Muscle of back (tissue), 3 donors: ENCODE measurements at regions not wholly inside any gene's neighbourhood (a gene's known extent, or its start where the extent isn't known, plus 50 kb on each side); places are given as distances from the start of the nearest gene placed in this dataset.
A peak's percentile ranks its signal among the peaks of the same experiment; 100 is the strongest.
"Not testable (repeated sequence)": the region's sequence is repeated elsewhere in the genome, so short reads cannot be mapped to it uniquely, and the experiment has no call there.

Experiments
- DNase-seq, 3 donors: peaks; one replicate each; pipeline versions ENCODE4 v3.0.0 to v3.0.0-alpha.2; 2013

GRCh38 chr1:181257117-181257516 lies 168.6 kb downstream of the IER5 start:
- DNase-seq: no peak

- no peak for DNase-seq
Measured at GRCh38 chr1:181259026-181259745, 170.7 kb downstream of the IER5 start.

GRCh38 chr1:181260271-181260670 lies 171.8 kb downstream of the IER5 start:
- DNase-seq: no peak

DNA sequence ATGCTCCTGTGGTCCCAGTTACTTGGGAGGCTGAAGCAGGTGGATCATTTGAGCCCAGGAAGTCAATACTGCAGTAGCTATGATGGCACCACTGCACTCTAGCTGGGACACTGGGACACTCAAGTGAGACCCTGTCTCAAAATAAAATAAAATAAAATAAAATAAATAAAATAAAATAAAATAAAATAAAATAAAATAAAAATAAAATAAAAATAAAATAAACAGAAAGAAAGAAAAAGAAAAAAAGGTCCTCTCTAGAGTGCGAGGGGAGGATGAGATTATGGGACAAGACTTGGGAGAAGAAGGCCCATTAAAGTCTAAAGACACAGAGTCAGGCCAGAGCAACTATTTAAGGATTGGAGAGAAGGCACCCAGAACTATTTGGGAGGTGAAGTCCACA lies 172.5 kb downstream of the IER5 start:
- no peak for DNase-seq

DNA sequence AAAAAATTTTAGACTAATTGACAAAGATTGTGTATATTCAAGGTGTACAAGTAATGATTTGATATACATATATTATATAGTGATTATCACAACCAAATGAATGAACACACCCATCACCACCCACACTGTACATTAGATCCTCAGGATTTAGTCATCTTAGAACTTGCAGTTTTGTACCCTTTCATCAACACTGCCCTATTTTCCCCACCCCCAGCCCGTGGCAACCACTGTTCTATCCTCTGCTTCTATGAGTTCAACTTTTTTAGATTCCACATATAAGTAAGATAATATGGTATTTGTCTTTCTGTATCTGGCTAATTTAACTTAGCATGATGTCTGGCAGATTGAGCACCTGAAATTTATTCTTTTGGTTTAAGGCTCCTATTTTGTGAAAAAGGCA lies 173.6 kb downstream of the IER5 start:
- no peak for DNase-seq

DNA sequence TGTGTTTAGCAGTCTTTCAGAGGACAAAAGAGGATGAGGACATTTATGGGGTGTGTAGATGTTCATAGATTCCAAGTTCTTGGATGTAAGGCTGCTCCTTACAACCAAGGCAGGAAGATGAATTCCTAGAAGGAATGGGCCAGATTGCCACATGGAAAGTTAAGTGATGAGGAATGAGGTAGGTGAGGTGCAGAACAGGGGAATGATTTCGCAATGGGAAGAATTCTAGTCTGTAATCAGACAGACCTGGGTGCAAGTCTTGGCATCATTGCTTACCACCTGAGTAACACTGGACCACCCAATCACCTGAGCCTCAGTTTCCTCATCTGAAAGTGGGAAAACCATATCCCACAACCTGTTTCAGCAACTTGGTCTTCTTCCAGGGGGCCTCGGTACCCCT lies 174.9 kb downstream of the IER5 start:
- no peak for DNase-seq

DNA sequence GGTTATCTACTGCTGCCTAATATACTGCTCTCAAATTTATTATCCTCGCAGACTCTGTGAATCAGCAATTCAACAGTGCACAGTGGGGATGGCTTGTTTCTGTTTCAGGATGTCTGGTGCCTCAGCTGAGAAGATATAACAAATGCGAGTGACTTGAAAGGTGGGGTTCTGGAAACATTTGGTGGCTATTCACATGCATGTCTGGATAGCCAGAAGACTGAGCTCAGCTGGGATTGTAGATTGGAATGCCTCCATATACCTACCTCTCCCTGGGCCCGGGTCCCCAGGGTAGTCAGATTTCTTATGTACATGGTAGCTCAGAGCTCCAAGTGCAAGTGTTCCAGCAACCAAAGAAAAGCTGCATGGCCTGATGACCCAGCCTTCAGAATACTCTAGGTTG lies 176.3 kb downstream of the IER5 start:
- DNase-seq: no peak

GRCh38 chr1:181284978-181285377 lies 196.5 kb downstream of the IER5 start:
- DNase-seq: no peak

- DNase-seq: no peak
Measured at GRCh38 chr1:181295217-181295616, 188.1 kb upstream of the CACNA1E start.

DNA sequence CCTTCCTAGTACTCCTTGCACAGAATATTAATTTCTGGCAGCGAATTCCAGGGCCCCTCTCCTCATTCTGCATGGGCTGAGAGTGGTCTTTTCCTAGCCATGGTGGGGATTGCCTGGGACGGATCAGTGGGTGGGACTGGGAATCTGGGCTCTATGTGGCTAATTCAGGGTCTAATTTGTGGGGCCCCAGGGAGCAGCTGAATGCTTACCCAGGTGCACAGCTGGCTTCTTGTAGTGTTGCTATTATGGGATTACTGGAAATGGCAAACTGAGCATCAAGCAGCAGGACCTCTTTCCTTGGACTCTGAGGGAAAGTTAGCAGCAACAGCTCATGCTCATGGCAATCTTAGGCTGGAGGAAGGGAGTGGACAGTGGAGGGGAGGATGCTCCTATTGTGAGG lies 187.1 kb upstream of the CACNA1E start:
- DNase-seq: no peak

DNA sequence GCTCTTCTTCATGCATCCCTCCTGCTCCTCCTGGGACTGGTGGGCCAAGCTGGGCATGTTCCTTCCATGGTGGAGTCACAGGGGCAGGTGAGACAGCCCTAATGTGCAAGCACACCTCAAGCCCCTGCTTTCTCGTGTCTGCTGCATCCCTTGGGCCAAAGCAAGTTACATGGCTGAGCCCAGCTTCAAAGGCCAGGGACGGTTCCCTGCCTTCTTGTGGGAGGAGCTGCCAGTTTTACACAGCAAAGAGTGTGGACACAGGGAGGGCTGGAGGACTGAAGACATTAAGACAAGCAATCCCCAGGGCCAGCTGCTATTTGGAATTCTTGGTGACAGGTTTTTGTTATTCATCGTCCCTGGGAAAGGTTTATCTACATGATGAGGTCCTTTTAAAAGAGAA lies 175.2 kb upstream of the CACNA1E start:
- no peak for DNase-seq

DNA sequence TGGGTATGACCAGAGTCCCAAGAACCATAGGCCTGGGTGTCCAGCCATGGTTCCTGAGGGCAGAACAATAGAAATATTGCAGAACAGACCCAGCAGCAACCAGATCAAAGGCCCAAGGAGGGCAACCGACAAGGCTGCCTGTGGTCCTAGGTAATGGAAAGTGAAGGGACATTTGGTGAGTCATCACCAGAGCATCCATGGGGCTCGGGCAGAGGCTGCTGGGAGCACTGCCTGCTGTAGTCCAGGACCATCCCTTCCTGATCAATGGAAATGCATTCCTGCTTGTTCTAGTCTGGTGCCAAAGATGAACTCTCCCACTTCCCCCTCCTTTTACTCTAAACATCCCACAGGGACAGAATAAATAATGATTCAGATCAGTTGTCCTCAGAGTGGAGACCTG lies 172.8 kb upstream of the CACNA1E start:
- no peak for DNase-seq

DNA sequence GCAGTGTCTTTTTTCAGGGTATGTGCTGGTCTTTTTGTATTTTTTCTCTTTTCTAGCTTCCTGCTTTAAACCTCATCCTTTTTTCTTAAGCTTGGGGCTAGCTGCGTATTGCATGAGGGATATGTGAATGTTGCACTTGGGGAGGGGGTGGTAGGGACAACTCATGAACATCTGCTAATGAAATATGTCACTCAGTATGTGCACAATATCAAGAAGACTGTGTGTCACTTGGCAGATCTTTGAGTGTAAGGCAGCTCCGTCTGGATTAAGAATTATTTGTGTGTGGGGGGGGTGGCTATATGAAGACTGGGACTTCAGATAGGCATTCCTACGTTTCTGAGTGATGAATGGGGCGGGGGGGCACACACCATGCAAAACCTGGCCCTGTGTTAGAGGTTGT lies 170.4 kb upstream of the CACNA1E start:
- DNase-seq: no peak

GRCh38 chr1:181313466-181313865 lies 169.9 kb upstream of the CACNA1E start:
- DNase-seq: no peak

- no peak for DNase-seq
Measured at GRCh38 chr1:181314010-181314409, 169.3 kb upstream of the CACNA1E start.

DNA sequence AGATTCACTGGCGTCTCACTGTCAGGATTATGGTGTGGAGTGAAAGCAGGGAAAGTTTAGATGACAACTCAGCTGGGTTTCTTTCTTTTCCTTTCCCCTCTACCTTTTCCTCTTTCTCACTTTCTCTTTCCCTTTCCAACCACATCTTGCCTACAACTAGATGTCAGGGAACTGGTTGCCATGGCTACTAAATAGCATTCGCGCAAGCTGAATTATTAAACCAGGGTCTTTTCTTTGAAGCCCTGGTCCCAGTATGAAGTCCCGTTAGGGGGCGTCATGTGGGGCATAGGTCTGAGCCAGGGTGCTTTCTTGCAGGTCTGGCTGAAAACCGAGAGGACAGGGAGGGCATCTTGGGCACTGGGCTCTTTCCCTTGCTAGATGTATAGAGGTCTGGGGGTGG lies 168.4 kb upstream of the CACNA1E start:
- no peak for DNase-seq

- no peak for DNase-seq
Measured at GRCh38 chr1:181317261-181317930, 165.9 kb upstream of the CACNA1E start.

DNA sequence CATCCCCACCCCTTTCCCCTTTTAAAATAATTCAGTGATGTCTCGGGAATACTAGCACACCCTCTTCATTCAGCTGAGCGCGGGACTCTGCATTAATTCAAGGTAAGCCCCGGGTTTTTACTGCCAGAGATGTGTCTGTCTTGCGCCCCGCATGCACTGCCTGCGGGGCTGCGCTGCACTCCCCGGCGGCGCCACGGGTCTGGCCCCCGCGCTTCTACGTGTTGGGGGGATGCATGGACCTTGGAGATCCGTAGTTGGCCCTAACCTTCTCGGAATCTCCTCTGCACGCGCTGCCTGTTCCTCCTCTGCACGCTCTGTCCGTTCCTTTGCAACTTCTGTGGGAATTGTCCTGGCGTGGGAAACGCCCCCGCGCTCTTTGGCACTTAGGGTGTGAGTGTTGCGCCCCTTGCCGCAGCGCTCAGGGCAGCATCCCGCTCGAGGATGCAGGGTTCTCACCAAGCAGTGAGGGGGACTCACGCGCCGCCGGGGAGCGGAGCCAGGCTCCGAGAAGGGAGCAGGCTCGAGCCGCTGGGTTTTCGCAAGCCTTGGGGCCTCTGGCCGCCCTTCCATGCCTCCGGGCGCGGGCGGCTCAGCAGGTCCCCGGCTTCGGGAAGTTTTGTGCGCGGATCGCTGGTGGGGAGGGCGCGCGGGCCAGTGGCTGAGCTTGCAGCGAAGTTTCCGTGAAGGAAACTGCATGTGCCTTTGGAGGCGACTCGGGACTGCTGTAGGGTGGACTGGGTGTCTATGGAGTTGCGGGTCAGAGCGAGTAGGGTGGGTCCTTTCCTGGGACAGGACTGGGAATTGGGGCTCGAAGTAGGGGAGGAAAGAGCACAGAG lies 165.1 kb upstream of the CACNA1E start:
- peak in 1 of 3 donors; percentile 22 for DNase-seq

GRCh38 chr1:181318858-181319235 lies 164.5 kb upstream of the CACNA1E start:
- peak in 1 of 3 donors; percentile 7 for DNase-seq

DNA sequence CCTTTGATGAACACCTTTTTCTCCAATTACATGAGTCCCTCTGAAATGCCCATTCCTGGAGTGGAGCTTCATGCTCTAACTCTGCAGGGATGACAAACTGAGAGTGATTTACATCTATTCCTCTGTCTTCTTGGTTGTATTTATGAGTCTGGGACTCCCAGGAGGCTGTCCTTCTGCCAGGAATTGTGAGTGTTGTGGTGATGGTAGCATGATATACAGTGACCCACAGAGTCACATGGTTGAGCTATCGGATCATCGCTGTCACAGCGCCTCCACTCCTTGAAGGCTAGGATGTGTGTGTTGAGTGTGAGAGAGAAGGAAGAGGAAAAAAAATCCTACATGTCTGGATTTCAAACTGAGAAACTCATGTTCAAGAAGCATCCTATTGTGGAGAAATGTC lies 163.4 kb upstream of the CACNA1E start:
- no peak for DNase-seq

- DNase-seq: no peak
Measured at GRCh38 chr1:181324797-181325616, 158.3 kb upstream of the CACNA1E start.

DNA sequence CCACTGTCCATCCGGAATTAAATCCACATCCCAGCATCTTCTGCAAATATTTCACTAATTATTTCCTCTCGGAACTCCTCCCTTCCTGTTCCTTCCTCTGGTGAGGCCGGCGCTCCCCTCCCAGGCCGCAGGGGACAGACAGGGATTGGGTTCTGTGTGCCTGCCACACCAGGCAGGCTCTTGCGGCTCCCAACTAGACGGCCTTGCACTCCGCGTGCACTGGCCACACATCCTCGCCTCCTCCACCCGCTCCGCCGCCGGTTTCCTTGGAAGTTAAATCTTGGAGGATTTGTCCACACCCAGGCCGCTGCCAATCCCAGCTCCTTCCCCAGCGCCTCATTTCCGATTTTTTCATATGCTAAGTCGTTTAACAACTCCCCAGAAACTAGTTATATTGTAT lies 157.6 kb upstream of the CACNA1E start:
- DNase-seq: not testable (repeated sequence)
